Left colon (tissue), 2 donors: ENCODE measurements at regions not wholly inside any gene's neighbourhood (a gene's known extent, or its start where the extent isn't known, plus 50 kb on each side); places are given as distances from the start of the nearest gene placed in this dataset.
A peak's percentile ranks its signal among the peaks of the same experiment; 100 is the strongest.

Experiments used
- ATAC-seq: fragments of 200-7000 bp; cut with Tn5 transposase; one replicate; pipeline ENCODE4 v1.9.1; 2020; ENCODE audit warnings: mild to moderate bottlenecking, moderate library complexity
- DNase-seq, 2 donors: peaks; one replicate each; pipeline ENCODE4 v3.0.0-alpha.2; 2020
- intact Hi-C, 2 donors: fragments of 100-400 bp; cut with DNase I in 1 of 2; cut with micrococcal nuclease in 1 of 2; formaldehyde crosslinking; loops; one replicate each; pipeline versions ENCODE4 v1.11.2 to v1.14.0; 2022; cut with DNase I, micrococcal nuclease
- donor health status: DM: no; HTN: no; CAD: no.
- donor health status: DM: yes; HTN: yes; CAD: no.

- no peak for ATAC-seq
- no peak for DNase-seq
- intact Hi-C loops: no loop called here
These were observed 87.2 kb upstream of the UNC5B start for GRCh38 chr10:71124921-71125748.

GRCh38 chr10:71125749-71126107 is 86.6 kb upstream of the UNC5B start:
- intact Hi-C loops: no loop called here
- no peak for ATAC-seq
- DNase-seq: no peak

DNA sequence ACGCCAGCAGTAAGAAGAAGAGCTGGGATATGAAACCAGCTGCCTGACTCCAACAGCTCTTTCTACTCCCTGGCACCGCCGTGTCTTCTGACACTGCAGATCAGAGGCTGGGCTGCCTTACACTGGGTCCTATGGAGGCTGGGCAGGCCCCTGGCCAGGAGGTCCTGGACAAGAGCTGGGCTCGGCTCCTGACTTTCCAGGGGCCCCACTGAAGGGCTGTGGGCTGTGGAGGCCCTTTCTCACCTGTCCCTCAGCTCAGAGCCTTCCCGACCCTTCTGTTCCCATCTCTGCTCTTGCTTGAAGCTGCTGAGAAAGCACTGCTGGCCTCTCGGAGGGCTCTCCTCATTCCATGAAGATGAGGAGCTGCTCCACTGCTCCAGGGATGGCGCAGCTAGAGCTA is 85.9 kb upstream of the UNC5B start:
- intact Hi-C loops: no loop called here
- DNase-seq (no peak), ATAC-seq (no peak)

DNA sequence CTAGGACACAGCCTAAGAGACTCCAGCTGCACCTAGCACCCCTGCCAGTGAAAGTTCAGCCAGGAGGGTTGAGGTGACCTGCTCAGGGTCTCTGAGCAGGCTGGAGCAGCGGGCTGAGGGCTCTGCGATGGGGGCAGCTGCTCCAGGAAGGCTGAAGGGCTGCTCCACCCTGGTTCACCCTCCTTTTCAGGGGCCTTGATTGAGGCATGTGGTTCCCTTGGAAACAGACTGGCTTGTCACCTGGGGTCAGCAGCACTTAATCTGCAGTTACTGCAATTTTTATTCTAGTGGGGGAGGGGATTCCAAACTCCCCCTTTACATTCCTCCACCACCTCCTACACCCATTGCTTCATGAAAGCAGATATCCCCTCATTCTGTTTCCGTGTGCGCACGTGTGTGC is 85.3 kb upstream of the UNC5B start:
- intact Hi-C loops: no loop called here
- DNase-seq (no peak), ATAC-seq (no peak)

GRCh38 chr10:71127773-71128172 is 84.6 kb upstream of the UNC5B start:
- ATAC-seq (no peak), DNase-seq (no peak)
- intact Hi-C loops: no loop called here

DNA sequence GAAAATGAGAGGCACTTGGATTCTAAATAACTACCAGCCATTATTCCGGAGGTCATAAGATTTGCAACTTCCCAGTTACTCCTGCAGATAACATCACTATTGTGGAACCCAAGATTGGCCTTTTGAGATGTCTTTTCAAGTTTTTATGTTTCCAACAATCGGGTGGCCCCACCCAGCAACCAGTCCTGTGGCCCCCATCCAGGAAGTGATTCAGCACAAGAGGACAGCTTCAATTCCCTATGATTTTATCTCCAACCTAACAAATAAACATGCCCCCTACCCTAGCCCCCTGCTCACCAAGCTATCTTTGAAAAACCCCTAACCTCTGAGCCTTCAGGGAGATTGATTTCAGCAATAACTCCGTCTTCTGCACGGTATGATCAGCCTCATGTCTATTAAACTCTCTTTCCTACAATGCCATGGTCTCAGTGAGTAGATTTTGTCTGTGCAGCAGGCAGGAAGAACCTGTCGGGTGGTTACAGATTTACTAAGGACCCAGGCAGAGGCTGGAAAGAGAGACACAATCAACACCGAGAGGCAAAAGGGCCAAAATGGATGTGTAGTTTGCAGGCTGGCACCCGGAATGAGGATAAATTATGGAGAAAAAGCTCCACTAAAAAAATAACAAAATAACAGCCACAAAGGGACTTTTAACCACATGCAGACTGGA is 83.9 kb upstream of the UNC5B start:
- peak; percentile 20 for ATAC-seq
- DNase-seq: peak in 1 of 2 donors; percentile 14

GRCh38 chr10:71131096-71131495 is 81.3 kb upstream of the UNC5B start:
- DNase-seq (no peak), ATAC-seq (no peak)
- intact Hi-C loops: no loop called here

More for the DNA sequence above, 83.9 kb upstream of the UNC5B start:
- intact Hi-C loops: no loop called here

DNA sequence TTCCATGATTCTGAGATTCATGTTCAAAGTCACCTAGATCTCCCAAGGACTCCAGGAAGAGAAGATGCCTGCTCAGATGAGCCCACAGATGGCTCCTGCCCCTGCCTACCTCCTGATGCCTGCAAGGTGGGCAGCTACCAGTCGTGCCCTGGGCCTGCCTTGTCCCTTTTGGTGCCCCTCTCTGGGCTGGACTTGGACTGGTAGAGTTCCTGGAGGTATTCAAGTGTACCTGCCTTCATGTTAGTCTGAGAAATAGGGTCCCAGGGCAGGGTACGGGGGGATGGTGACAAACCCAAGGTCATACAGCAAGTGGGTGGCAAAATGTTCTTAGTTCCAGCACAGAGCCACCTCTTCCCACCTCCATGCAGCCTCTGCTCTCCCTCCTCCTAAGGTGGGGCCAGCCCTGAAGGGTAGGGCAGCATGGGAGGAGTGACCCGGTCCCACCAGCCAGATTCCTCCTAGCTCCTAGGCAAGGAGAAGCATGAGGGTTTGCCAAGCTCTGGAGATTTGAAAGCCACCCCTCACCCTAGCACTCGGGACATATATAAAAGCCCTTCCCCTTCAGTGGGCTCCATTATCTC is 80.8 kb upstream of the UNC5B start:
- intact Hi-C loops: no loop called here
- ATAC-seq (no peak), DNase-seq (no peak)

- no peak for ATAC-seq
- intact Hi-C loops: no loop called here
- DNase-seq: no peak
These were observed 80.0 kb upstream of the UNC5B start for GRCh38 chr10:71132321-71132810.

DNA sequence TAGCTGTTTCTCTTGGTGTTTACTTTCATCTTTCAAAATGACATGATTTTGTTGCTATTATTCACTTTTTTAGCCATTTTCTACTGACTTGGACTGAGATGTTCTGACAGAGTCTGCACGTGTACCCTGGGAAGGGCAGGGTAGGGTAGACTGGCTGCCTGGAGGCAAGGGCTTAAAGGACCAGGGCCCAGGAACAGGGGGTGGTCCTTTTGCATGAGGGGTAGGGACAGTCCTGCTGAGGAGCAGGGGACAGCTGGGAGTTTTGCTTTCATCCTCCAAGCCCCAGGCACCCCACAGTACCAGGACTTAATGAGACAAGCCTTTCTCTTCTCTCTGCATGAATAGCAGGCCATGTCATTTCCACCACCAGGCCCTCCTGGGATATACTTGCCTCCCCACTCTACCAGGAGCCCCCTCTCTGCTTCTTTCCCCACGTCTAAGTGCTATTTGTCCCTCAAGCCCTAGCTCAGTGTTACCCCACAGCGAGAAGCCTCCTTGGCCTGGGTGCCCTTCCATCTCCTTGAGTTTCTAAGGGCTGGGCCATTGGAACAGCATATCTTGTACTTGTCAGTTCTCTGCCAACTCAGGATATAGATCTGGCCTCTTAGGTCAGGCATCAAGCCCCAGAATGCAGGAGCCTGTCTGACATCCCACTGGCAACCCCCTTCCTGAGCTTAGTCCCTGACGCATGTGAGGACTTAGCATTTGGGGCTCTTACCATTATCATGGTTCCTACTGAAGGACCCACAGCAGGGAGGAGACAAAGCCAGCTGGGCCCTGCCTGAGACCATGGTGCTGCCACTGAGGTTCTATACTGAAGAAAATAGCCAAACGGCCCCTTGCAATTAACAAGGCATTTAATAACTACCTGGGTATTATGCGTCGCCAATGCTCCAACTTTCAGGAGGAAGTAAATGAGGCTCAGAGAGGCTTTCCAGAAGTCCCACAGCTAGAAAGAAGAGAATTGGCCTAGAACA is 78.4 kb upstream of the UNC5B start:
- DNase-seq (no peak), ATAC-seq (no peak)
- intact Hi-C loops: no loop called here

DNA sequence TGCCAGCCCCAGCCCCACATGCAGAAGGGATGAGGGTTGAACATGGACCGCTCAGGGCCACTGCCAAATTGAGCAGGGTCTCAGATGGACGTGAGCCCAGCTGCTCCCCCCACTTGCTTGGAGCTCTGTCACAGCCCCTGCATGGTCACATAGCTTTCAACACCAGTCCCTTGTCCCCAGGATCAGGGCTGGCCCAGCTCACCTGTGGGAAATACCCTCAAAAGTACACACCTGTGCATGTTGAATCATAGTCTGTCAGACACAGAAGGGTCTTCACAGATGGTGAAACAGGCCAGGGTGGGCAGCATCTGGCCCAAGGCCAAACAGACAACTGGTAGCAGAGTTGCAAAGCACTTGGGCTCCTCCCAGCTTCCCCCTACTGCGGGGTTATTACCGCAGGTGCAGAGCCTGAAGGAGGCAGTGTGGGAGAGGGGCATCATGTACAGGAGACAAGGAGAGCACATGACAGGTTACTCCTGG is 77.6 kb upstream of the UNC5B start:
- no peak for DNase-seq
- intact Hi-C loops: no loop called here
- ATAC-seq: no peak

GRCh38 chr10:71135236-71135635 is 77.1 kb upstream of the UNC5B start:
- no peak for ATAC-seq
- intact Hi-C loops: no loop called here
- no peak for DNase-seq

DNA sequence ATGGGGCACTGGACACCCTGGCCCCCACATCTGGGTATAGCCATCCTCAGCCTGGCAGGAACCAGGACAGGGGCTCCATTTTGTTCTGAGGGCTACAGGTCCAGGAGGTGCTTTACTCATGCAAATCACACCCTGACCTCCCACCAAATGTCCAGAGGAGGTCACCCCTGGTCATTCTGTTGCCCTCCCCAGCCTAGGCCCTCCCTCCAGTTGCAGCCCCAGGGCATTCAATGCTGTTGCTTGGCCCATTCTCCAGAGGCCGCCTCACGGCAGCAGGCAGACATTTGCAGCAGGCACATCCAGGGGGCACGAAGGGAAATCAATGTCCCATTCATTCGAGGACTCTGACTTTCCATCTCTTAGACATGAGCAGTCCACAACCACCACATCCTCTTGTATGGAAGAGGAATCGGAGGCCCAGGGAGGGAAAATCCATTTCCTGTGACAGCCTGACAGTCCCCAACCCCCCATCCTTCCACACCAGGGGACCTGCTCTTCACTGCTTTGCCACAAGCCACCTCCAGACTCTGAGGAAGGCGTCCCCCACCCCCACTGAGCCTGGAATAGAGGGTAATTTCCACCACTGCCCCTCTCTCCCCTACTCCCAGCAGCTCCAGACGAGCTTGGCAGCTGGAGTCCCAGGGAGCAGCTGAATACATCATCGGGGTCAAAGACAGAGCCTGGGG is 76.2 kb upstream of the UNC5B start:
- intact Hi-C loops: no loop called here

GRCh38 chr10:71137701-71138100 is 74.7 kb upstream of the UNC5B start:
- ATAC-seq (no peak), DNase-seq (no peak)
- intact Hi-C loops: no loop called here

More for the DNA sequence above, 76.2 kb upstream of the UNC5B start:
- no peak for ATAC-seq
- no peak for DNase-seq

DNA sequence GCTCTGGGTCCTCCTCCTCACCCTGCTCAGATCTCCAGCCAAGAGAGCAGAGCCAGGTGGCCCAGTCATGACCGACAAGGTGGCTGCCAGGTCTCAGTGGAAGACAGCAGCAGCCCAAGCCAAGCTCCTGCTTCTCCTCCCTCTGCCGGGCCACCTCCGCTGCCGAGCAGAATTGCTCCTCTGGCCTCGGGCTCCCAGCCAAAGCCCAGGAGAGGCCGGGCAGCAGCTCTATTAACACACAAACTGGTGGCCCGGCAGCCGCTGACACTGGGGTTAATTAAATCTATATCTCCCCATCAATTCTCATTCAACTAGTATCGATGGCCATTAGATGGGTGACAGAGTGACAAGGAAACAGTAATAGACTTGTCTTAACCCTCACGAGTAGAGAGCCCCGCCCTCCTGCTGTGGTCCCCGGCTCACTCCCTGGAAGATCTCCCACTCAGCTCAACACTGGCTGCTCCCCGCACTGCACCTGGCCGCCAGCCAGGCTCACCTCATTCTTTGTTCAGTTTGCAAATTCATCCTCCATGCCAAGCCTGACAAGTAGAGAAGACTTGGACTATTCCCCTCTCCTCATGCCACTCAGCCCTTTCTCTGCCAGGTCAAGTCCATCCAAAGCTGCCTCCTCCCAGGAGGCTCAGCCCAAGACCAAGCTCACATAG is 74.1 kb upstream of the UNC5B start:
- DNase-seq: no peak

DNA sequence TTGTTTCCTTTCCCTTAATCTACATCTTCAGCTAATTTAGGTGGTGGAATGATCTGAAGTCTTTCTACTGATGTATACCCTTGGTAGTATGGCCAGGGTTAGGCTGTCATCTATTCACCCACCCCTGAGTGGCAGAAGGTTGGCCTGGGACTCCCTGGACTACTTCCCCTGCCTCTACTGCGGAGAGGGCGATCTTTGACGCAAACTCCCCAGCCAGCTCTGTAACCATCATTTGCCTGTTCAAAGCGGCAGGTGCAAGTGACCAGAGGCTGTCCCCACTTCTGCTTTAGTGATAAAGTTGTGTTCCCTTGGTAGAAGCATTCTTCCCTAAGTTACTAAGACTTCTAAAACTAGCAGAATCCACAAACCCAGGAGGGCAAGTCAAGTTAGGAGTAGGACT is 70.8 kb upstream of the UNC5B start:
- intact Hi-C loops: no loop called here
- DNase-seq (no peak), ATAC-seq (no peak)

More for the DNA sequence above, 74.1 kb upstream of the UNC5B start:
- no peak for ATAC-seq
- intact Hi-C loops: no loop called here

GRCh38 chr10:71143170-71143569 is 69.2 kb upstream of the UNC5B start:
- DNase-seq (no peak), ATAC-seq (no peak)
- intact Hi-C loops: no loop called here

- intact Hi-C loops: no loop called here
- DNase-seq (no peak), ATAC-seq (no peak)
These were observed 68.8 kb upstream of the UNC5B start for GRCh38 chr10:71143610-71144009.
